ENCODE measurements at regions not wholly inside any gene's neighbourhood (a gene's known extent, or its start where the extent isn't known, plus 50 kb on each side); places are given as distances from the start of the nearest gene placed in this dataset.

DNA sequence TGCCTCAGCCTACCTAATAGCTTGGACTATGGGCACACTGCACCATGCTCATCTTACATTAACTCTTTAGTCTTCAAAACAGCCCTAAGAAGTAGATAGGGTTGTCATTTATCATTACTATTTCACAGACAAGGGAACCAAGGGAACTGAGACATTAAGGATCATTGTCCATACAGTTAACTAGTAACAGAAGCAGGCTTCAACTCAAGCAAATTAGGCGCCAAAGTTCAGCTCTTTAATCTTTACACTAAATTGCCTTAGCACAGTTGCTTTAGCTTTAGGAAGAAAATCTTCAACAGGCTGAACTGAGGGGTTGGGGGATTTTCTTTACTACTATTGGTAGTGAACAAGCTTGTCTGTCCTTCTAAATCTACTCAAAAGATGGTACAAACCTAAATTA, 68.8 kb upstream of the CAND1 start:
- TF ChIP-seq, protein P1, sequence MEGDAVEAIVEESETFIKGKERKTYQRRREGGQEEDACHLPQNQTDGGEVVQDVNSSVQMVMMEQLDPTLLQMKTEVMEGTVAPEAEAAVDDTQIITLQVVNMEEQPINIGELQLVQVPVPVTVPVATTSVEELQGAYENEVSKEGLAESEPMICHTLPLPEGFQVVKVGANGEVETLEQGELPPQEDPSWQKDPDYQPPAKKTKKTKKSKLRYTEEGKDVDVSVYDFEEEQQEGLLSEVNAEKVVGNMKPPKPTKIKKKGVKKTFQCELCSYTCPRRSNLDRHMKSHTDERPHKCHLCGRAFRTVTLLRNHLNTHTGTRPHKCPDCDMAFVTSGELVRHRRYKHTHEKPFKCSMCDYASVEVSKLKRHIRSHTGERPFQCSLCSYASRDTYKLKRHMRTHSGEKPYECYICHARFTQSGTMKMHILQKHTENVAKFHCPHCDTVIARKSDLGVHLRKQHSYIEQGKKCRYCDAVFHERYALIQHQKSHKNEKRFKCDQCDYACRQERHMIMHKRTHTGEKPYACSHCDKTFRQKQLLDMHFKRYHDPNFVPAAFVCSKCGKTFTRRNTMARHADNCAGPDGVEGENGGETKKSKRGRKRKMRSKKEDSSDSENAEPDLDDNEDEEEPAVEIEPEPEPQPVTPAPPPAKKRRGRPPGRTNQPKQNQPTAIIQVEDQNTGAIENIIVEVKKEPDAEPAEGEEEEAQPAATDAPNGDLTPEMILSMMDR (IDR thresholded peaks at IDR 0.05; ENCODE audit: low read depth, low read length): no peak
- no peak for DNase-seq (ENCODE audit: extremely low read depth, low read depth)

DNA sequence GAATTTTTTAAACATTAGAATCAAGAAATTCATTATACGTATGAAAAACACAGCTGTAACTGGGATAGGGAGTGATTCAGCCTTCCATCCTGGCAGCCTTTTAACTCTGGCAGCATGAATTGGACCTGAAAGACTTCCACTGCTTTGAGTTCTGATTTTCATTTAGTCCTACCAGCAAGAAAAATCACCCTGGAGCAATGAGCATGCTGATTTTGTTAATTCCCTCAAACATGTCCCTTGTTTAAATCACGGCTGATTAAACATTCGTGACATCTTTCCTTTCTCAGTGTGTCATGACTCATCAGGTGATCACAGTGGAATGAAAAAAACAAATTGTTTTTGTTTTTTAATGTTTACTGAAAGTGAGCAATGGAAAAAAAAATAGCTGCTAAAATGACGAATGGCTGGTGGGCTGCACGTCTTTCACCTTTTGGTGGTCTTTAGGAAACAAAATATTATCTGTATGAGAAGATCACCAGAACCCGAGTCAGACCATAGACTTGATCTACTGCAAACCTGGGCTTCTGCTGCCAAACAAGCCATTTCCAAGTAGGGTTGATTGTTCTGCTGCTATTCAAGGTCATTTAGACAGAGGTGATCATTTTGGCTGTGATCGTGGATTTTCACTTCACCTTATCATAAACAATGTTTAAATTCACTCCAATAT, 67.0 kb upstream of the CAND1 start:
- TF ChIP-seq, protein P1 (IDR thresholded peaks at IDR 0.05; ENCODE audit: low read depth, low read length): no peak
- no peak for DNase-seq (ENCODE audit: extremely low read depth, low read depth)

DNA sequence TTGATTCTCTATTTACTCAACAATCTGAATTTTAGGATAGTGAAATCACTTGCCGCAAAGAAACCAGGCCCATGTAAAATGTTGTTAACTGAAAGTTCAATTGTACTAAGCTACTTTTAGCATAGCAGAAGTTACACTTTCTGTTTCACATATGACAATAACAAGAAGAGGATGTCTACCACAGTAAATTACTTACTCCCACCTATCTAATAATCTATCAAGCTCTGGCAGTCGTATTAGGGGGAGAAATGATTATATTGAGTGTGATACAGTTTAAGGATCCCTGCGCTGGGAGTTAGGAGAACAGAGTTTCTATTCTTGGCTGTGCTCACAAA, 66.5 kb upstream of the CAND1 start:
- TF ChIP-seq, protein P1 (IDR thresholded peaks at IDR 0.05; ENCODE audit: low read depth, low read length): no peak
- no peak for DNase-seq (ENCODE audit: extremely low read depth, low read depth)

DNA sequence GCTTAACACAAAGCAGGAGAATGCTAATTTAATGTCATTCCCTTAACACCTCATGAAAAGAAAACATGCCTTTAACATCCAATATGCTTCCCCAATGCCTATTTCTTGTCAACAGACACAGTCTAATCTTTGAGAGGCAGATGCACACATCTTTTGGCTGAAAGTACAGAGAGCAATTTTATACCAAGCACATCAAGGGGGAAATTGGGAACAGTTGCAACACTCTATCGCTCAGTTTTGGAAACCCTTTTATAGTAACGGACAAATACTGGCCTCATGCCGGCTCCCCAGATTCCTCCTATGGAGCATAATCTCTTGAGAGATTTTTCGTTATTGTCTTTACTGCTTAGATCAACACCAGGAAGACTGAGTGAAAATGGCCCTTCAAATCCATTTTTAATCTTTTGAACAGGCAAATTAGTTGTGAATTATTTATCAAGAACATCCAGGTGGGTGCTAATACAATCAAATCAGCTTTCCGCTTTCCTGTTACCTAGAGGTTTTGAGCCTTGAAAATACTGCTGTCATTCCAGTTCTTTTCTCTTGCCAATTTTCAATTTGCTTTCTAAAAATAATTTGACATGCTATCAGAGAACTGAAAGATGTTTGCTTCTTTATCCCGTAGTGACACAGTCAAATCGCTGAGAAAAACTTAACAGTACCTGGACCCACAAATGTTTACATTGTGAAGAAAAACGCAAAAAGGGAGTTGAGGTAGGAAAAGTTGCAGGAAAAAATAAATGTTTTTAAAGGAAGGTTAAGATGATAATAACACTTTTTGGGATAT, 60.7 kb upstream of the CAND1 start:
- no peak for DNase-seq (ENCODE audit: extremely low read depth, low read depth)
- TF ChIP-seq, protein P1 (IDR thresholded peaks at IDR 0.05; ENCODE audit: low read depth, low read length): no peak

DNA sequence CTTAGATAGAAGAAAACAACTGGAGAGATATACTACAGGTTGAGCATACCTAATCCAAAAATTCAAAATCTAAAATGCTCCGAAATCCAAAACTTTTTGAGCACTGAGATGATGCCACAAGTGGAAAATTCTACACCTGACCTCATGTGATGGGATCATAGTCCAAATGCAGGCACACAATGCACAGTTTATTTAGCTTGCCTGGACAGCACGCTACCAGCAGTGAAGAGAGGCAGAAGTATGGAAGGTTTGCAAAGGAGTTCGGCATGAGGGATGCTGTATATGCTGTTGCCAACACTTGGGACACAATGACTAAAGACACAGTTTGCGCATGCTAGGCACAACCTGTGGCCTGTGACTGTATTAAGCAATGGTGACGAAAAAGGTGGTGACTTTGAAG, 58.1 kb upstream of the CAND1 start:
- no peak for DNase-seq (ENCODE audit: extremely low read depth, low read depth)
- TF ChIP-seq, protein P1 (IDR thresholded peaks at IDR 0.05; ENCODE audit: low read depth, low read length): no peak

DNA sequence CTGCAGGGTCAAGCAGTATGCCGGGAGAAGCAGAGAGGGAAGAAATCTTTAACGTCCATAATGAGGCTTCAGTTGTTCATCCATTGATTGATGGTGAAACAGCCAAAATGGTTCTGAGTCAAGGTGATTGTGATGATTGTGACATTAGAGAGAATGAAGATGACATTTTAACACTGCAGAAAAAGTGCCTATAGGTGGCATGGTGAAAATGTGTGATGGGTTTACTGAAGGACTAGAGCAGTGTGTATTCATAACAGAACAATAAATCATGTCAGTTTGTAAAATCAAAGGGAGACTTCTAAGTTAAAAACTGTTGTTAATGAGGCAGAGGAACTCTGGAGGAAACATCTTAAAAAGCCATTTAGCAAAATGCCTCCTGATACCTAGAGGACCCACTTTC, 57.7 kb upstream of the CAND1 start:
- TF ChIP-seq, protein P1 (IDR thresholded peaks at IDR 0.05; ENCODE audit: low read depth, low read length): no peak
- DNase-seq (ENCODE audit: extremely low read depth, low read depth): no peak

DNA sequence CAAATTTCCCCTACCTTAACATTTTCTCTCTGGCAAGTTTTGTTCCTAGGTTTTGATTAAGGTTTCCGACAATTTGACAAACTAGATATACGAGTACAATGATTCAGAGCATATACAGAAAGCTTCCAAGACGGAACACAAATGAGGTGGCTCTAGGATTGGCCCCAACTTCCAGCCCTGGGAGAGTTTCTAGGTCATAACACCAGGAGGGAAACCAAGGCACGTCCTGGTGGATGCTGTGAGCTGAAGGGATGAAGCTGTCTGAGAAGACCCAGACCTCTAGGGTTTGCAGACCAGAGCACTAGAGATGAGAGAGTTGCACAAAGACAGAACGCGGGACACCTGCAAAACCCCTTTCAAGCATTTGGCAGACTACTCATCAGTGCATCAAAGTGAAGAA, 51.5 kb upstream of the CAND1 start:
- TF ChIP-seq, protein P1 (IDR thresholded peaks at IDR 0.05; ENCODE audit: low read depth, low read length): no peak
- DNase-seq (ENCODE audit: extremely low read depth, low read depth): no peak
